GM13976 (cell line): ENCODE measurements at regions not wholly inside any gene's neighbourhood (a gene's known extent, or its start where the extent isn't known, plus 50 kb on each side); places are given as distances from the start of the nearest gene placed in this dataset.
A peak's percentile ranks its signal among the peaks of the same experiment; 100 is the strongest.

Source experiments
- DNase-seq: peaks from one replicate; pipeline ENCODE4 v3.0.0; 2012; ENCODE audit warnings: low spot score
- CTCF ChIP-seq: IDR thresholded peaks from 2 replicates; pipeline ENCODE4 v1.5.1; 2012; ENCODE audit warnings: borderline replicate concordance, mild to moderate bottlenecking; ENCODE audit not compliant: insufficient read depth; ENCODE audit errors: extremely low read depth, missing control alignments, control extremely low read depth
- in situ Hi-C: fragments of 300-500 bp; cut with MboI; formaldehyde crosslinking; loops from one replicate; pipeline ENCODE4 v1.12.0; 2022; ENCODE audit warnings: low sequenced_read_pairs, mixed read lengths, inconsistent platforms; ENCODE audit not compliant: unreplicated experiment

- in situ Hi-C loops, result no loop called here
- no peak for TF ChIP-seq CTCF
- DNase-seq, result no peak
Measured at GRCh38 chr7:85771516-85771915, 584.7 kb upstream of the SEMA3D start.

- no peak for TF ChIP-seq CTCF
- DNase-seq, result no peak
- in situ Hi-C loops, result no loop called here
Measured at GRCh38 chr7:85770332-85770731, 583.5 kb upstream of the SEMA3D start.

GRCh38 chr7:85765698-85766298, 578.9 kb upstream of the SEMA3D start:
- DNase-seq, result no peak
- in situ Hi-C loops, result no loop called here
- no peak for TF ChIP-seq CTCF

GRCh38 chr7:85764034-85764433, 577.2 kb upstream of the SEMA3D start:
- no peak for DNase-seq
- in situ Hi-C loops, result no loop called here
- no peak for TF ChIP-seq CTCF

- TF ChIP-seq CTCF, result no peak
- no peak for DNase-seq
- in situ Hi-C loops, result no loop called here
Measured at GRCh38 chr7:85757348-85757747, 570.5 kb upstream of the SEMA3D start.

- TF ChIP-seq CTCF, result peak; percentile 80
- peak; percentile 41 for DNase-seq
- in situ Hi-C loops, result no loop called here
Measured at GRCh38 chr7:85750454-85750949, 563.6 kb upstream of the SEMA3D start.
